Omental fat pad (tissue), 3 donors: ENCODE measurements at regions not wholly inside any gene's neighbourhood (a gene's known extent, or its start where the extent isn't known, plus 50 kb on each side); places are given as distances from the start of the nearest gene placed in this dataset.

ENCODE experiments used
- ATAC-seq: fragments of 150-250 bp; one replicate; pipeline ENCODE4 v1.9.1; 2016; ENCODE audit warnings: mild to moderate bottlenecking, moderate library complexity; ENCODE audit not compliant: low FRiP score
- DNase-seq: peaks from one replicate; pipeline ENCODE4 v3.0.0-alpha.2; 2019; ENCODE audit warnings: low spot score
- CTCF ChIP-seq, 3 donors: fragments of 450-650 bp; IDR thresholded peaks; one replicate each; pipeline ENCODE4 v1.5.1; 2016 to 2017; ENCODE audit warnings: antibody characterized with exemption in 3 of 3, mild to moderate bottlenecking in 3 of 3, moderate library complexity in 2 of 3

GRCh38 chr6:156507656-156508055 is 269.5 kb upstream of the ARID1B start:
- no peak for ATAC-seq
- no peak for TF ChIP-seq CTCF (IDR thresholded peaks at IDR 0.05)
- DNase-seq: no peak

GRCh38 chr6:156507106-156507505 is 270.1 kb upstream of the ARID1B start:
- DNase-seq: no peak
- no peak for TF ChIP-seq CTCF (IDR thresholded peaks at IDR 0.05)
- no peak for ATAC-seq

- no peak for ATAC-seq
- no peak for TF ChIP-seq CTCF (IDR thresholded peaks at IDR 0.05)
- no peak for DNase-seq
These were observed 274.1 kb upstream of the ARID1B start for GRCh38 chr6:156502969-156503504.

GRCh38 chr6:156497618-156498017 is 279.6 kb upstream of the ARID1B start:
- ATAC-seq (no peak), DNase-seq (no peak)
- no peak for TF ChIP-seq CTCF (IDR thresholded peaks at IDR 0.05)

GRCh38 chr6:156487877-156488276 is 289.3 kb upstream of the ARID1B start:
- TF ChIP-seq CTCF (IDR thresholded peaks at IDR 0.05): no peak
- ATAC-seq (no peak), DNase-seq (no peak)

GRCh38 chr6:156485150-156485549 is 292.0 kb upstream of the ARID1B start:
- no peak for ATAC-seq
- TF ChIP-seq CTCF (IDR thresholded peaks at IDR 0.05): no peak
- no peak for DNase-seq

- DNase-seq: no peak
- ATAC-seq: no peak
- no peak for TF ChIP-seq CTCF (IDR thresholded peaks at IDR 0.05)
These were observed 302.6 kb upstream of the ARID1B start for GRCh38 chr6:156474507-156475120.
